HEK293 (cell line): ENCODE measurements at regions not wholly inside any gene's neighbourhood (a gene's known extent, or its start where the extent isn't known, plus 50 kb on each side); places are given as distances from the start of the nearest gene placed in this dataset.

ENCODE experiments used
- CTCF ChIA-PET: fragments of 350-600 bp; formaldehyde crosslinking; extraction: SDS; loops from one replicate; lab custom pipeline; 2021; ENCODE audit warnings: antibody characterized with exemption; lab: Yijun Ruan, JAX
- POLR2A ChIA-PET: fragments of 300-600 bp; formaldehyde crosslinking; extraction: SDS; loops from one replicate; lab custom pipeline; 2020; ENCODE audit warnings: antibody characterized with exemption, inconsistent platforms; lab: Yijun Ruan, JAX
- H3K27ac ChIP-seq: fragments of 200-500 bp; sonication (Bioruptor generic); 2 replicates; pipeline ENCODE4 v1.5.1; 2014; ENCODE audit warnings: low read depth, low read length, control low read depth, inconsistent platforms; ENCODE audit errors: extremely low read depth
- H3K36me3 ChIP-seq, 2 experiments: fragments of 200-500 bp in 1 of 2; sonication (Bioruptor generic) in 1 of 2; 1 replicate in 1 of 2; 2 replicates in 1 of 2; pipeline ENCODE4 v1.5.1; 2014 to 2017; ENCODE audit warnings: inconsistent platforms in 2 of 2, low read length in 2 of 2; ENCODE audit not compliant: control insufficient read depth in 2 of 2, insufficient read depth in 1 of 2
- H3K4me1 ChIP-seq: fragments of 200-500 bp; sonication (Bioruptor generic); 2 replicates; pipeline ENCODE4 v1.5.1; 2014; ENCODE audit warnings: mild to moderate bottlenecking, low read length, inconsistent platforms; ENCODE audit not compliant: control insufficient read depth, insufficient read depth
- H3K4me3 ChIP-seq: 2 replicates; pipeline ENCODE4 v1.5.1; 2011; ENCODE audit warnings: low read depth, mild to moderate bottlenecking, control low read depth, low read length, moderate library complexity
- H3K9me3 ChIP-seq: fragments of 200-500 bp; sonication (Bioruptor generic); 2 replicates; pipeline ENCODE4 v1.5.1; 2014; ENCODE audit warnings: low read depth, low read length, inconsistent platforms; ENCODE audit not compliant: control insufficient read depth, insufficient read depth
- BCL11B ChIP-seq: fragments of 450-650 bp; formaldehyde crosslinking; IDR thresholded peaks from 2 replicates; pipeline ENCODE4 v1.5.1; 2016; ENCODE audit warnings: low read depth, missing biosample characterization, missing genetic modification characterization
- KLF7 ChIP-seq: fragments of 450-650 bp; formaldehyde crosslinking; IDR thresholded peaks from 2 replicates; pipeline ENCODE4 v1.5.1; 2016; ENCODE audit warnings: missing biosample characterization, missing genetic modification characterization, borderline replicate concordance
- OVOL3 ChIP-seq: fragments of 450-650 bp; formaldehyde crosslinking; IDR thresholded peaks from 2 replicates; pipeline ENCODE4 v1.5.1; 2016; ENCODE audit warnings: missing biosample characterization, missing genetic modification characterization
- REPIN1 ChIP-seq: fragments of 450-650 bp; formaldehyde crosslinking; IDR thresholded peaks from 2 replicates; pipeline ENCODE4 v1.5.1; 2017; ENCODE audit warnings: missing biosample characterization, missing genetic modification characterization, low read depth
- SP7 ChIP-seq: fragments of 450-650 bp; formaldehyde crosslinking; IDR thresholded peaks from 2 replicates; pipeline ENCODE4 v1.5.1; 2016; ENCODE audit warnings: missing biosample characterization, missing genetic modification characterization
- ZBTB1 ChIP-seq: fragments of 450-650 bp; formaldehyde crosslinking; IDR thresholded peaks from 2 replicates; pipeline ENCODE4 v1.5.1; 2016; ENCODE audit warnings: missing biosample characterization, missing genetic modification characterization
- ZBTB20 ChIP-seq: fragments of 450-650 bp; formaldehyde crosslinking; IDR thresholded peaks from 2 replicates; pipeline ENCODE4 v1.5.1; 2016; ENCODE audit warnings: missing biosample characterization, missing genetic modification characterization
- ZNF112 ChIP-seq: fragments of 450-650 bp; formaldehyde crosslinking; IDR thresholded peaks from 2 replicates; pipeline ENCODE4 v1.5.0; 2017; ENCODE audit warnings: missing biosample characterization, missing genetic modification characterization
- ZNF146 ChIP-seq: fragments of 450-650 bp; formaldehyde crosslinking; IDR thresholded peaks from 2 replicates; pipeline ENCODE4 v1.5.1; 2016; ENCODE audit warnings: missing biosample characterization, missing genetic modification characterization
- ZNF248 ChIP-seq: fragments of 450-650 bp; formaldehyde crosslinking; IDR thresholded peaks from 2 replicates; pipeline ENCODE4 v1.5.1; 2017; ENCODE audit warnings: missing biosample characterization, missing genetic modification characterization
- ZNF335 ChIP-seq: fragments of 450-650 bp; formaldehyde crosslinking; conservative IDR thresholded peaks from 2 replicates; pipeline ENCODE4 v1.5.1; 2016; ENCODE audit warnings: missing biosample characterization, missing genetic modification characterization
- ZNF354C ChIP-seq: fragments of 450-650 bp; formaldehyde crosslinking; IDR thresholded peaks from 2 replicates; pipeline ENCODE4 v1.5.1; 2016; ENCODE audit warnings: missing biosample characterization, missing genetic modification characterization, low read depth, borderline replicate concordance
- ZNF366 ChIP-seq: fragments of 450-650 bp; formaldehyde crosslinking; conservative IDR thresholded peaks from 2 replicates; pipeline ENCODE4 v1.5.1; 2016; ENCODE audit warnings: missing biosample characterization, missing genetic modification characterization
- ZNF37A ChIP-seq: fragments of 450-650 bp; IDR thresholded peaks from 2 replicates; pipeline ENCODE4 v1.5.1; 2018; ENCODE audit warnings: missing biosample characterization, missing genetic modification characterization
- ZNF501 ChIP-seq: fragments of 450-650 bp; formaldehyde crosslinking; IDR thresholded peaks from 2 replicates; pipeline ENCODE4 v1.5.1; 2016; ENCODE audit warnings: missing biosample characterization, missing genetic modification characterization
- ZNF510 ChIP-seq: fragments of 450-650 bp; formaldehyde crosslinking; IDR thresholded peaks from 2 replicates; pipeline ENCODE4 v1.5.1; 2018; ENCODE audit warnings: mild to moderate bottlenecking, missing genetic modification characterization, missing biosample characterization; ENCODE audit not compliant: insufficient replicate concordance
- ZNF623 ChIP-seq: fragments of 450-650 bp; formaldehyde crosslinking; IDR thresholded peaks from 2 replicates; pipeline ENCODE4 v1.5.1; 2016; ENCODE audit warnings: missing biosample characterization, missing genetic modification characterization
- ZNF624 ChIP-seq: fragments of 450-650 bp; formaldehyde crosslinking; IDR thresholded peaks from 2 replicates; pipeline ENCODE4 v1.5.1; 2017; ENCODE audit warnings: missing biosample characterization, missing genetic modification characterization
- ZNF768 ChIP-seq: fragments of 450-650 bp; formaldehyde crosslinking; IDR thresholded peaks from 2 replicates; pipeline ENCODE4 v1.5.1; 2018; ENCODE audit warnings: missing biosample characterization, mild to moderate bottlenecking, missing genetic modification characterization
- ZSCAN16 ChIP-seq: fragments of 450-650 bp; formaldehyde crosslinking; IDR thresholded peaks from 2 replicates; pipeline ENCODE4 v1.5.1; 2016; ENCODE audit warnings: missing biosample characterization, missing genetic modification characterization
- ZSCAN23 ChIP-seq: fragments of 450-650 bp; formaldehyde crosslinking; IDR thresholded peaks from 2 replicates; pipeline ENCODE4 v1.5.1; 2016; ENCODE audit warnings: missing biosample characterization, missing genetic modification characterization
- TF ChIP-seq, protein P1 (sequence below): fragments of 450-650 bp; formaldehyde crosslinking; IDR thresholded peaks from 2 replicates; pipeline ENCODE4 v1.5.1; 2017; ENCODE audit warnings: missing biosample characterization, missing genetic modification characterization
- TF ChIP-seq, protein P2 (sequence below): fragments of 450-650 bp; formaldehyde crosslinking; IDR thresholded peaks from 2 replicates; pipeline ENCODE4 v1.5.1; 2016; ENCODE audit warnings: missing biosample characterization, missing genetic modification characterization, low read depth
- TF ChIP-seq, protein P3 (sequence below): fragments of 450-650 bp; formaldehyde crosslinking; IDR thresholded peaks from 2 replicates; pipeline ENCODE4 v1.5.1; 2016; ENCODE audit warnings: missing biosample characterization, missing genetic modification characterization
- TF ChIP-seq, protein P4 (sequence below): fragments of 450-650 bp; formaldehyde crosslinking; IDR thresholded peaks from 2 replicates; pipeline ENCODE4 v1.5.1; 2016; ENCODE audit warnings: missing biosample characterization, missing genetic modification characterization
- TF ChIP-seq, protein P5 (sequence below): fragments of 450-650 bp; formaldehyde crosslinking; IDR thresholded peaks from 2 replicates; pipeline ENCODE4 v1.5.1; 2016; ENCODE audit warnings: missing biosample characterization, missing genetic modification characterization

DNA sequence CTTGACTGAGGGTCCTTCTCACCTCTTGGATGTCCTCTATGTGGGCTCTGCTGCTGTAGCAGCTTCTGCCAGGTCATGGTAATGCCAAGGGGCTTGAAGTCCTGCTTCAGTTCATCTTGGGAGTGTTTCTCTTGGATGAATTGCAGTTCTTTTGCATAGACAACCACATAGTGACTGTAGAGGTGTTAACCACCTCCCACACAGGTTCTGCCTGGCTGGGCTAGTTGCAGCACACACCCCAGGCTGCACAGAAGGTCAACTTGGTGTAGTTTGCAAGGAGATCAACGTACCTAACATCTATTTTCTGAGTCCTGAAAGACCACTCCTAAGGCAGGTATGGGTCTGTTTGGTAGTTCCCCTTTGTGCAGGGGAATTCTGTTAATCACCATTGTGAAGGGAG lies 108.1 kb downstream of the ADCYAP1 start:
- ChIA-PET POLR2A (no interaction called here), CTCF (no interaction called here)
- Histone ChIP-seq H3K27ac (no peak overlapping the region), H3K4me1 (no peaks in the 10 kb centered on the region), H3K36me3 (no peaks in the 10 kb centered on the region), H3K4me3 (no peak overlapping the region), H3K9me3 (no peaks in the 10 kb centered on the region)
- TF ChIP-seq OVOL3 (tag by site-specific recombination) (no peak), ZNF335 (tag by site-specific recombination) (no peak), ZSCAN16 (tag by site-specific recombination) (no peak), ZNF623 (no peak), ZBTB1 (no peak), ZNF624 (tag by site-specific recombination) (no peak), ZNF37A (tag by site-specific recombination) (no peak), ZNF768 (tag by site-specific recombination) (no peak), ZNF366 (tag by site-specific recombination) (no peak), BCL11B (tag by site-specific recombination) (no peak), ZNF248 (tag by site-specific recombination) (no peak)
- TF ChIP-seq, protein P1, sequence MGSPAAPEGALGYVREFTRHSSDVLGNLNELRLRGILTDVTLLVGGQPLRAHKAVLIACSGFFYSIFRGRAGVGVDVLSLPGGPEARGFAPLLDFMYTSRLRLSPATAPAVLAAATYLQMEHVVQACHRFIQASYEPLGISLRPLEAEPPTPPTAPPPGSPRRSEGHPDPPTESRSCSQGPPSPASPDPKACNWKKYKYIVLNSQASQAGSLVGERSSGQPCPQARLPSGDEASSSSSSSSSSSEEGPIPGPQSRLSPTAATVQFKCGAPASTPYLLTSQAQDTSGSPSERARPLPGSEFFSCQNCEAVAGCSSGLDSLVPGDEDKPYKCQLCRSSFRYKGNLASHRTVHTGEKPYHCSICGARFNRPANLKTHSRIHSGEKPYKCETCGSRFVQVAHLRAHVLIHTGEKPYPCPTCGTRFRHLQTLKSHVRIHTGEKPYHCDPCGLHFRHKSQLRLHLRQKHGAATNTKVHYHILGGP, result no peak
- TF ChIP-seq, protein P2, sequence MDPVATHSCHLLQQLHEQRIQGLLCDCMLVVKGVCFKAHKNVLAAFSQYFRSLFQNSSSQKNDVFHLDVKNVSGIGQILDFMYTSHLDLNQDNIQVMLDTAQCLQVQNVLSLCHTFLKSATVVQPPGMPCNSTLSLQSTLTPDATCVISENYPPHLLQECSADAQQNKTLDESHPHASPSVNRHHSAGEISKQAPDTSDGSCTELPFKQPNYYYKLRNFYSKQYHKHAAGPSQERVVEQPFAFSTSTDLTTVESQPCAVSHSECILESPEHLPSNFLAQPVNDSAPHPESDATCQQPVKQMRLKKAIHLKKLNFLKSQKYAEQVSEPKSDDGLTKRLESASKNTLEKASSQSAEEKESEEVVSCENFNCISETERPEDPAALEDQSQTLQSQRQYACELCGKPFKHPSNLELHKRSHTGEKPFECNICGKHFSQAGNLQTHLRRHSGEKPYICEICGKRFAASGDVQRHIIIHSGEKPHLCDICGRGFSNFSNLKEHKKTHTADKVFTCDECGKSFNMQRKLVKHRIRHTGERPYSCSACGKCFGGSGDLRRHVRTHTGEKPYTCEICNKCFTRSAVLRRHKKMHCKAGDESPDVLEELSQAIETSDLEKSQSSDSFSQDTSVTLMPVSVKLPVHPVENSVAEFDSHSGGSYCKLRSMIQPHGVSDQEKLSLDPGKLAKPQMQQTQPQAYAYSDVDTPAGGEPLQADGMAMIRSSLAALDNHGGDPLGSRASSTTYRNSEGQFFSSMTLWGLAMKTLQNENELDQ (tag by site-specific recombination), result no peak

DNA sequence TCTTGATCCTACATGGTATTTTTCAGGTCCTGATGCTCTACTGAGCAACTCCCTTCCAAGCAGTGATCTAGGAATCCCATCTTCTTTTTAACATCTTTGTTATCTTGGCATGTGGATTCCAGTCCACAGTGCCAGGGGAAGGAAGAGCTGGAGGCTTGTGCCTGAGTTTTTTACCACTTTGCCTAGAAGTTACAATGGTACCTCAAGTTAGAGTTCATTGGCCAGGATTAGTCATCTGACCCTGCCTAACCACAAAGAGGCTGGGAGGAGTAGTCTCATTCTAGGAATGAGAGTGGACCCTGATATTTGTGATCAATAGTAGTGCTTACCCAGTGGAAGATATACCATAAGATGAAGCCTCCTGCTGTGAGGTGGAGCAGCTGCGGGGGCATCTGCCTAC lies 109.3 kb downstream of the ADCYAP1 start:
- TF ChIP-seq, protein P3, sequence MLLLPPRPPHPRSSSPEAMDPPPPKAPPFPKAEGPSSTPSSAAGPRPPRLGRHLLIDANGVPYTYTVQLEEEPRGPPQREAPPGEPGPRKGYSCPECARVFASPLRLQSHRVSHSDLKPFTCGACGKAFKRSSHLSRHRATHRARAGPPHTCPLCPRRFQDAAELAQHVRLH (tag by site-specific recombination), result no peak
- TF ChIP-seq ZSCAN23 (tag by site-specific recombination) (no peak), SP7 (tag by site-specific recombination) (no peak)
- TF ChIP-seq, protein P4, sequence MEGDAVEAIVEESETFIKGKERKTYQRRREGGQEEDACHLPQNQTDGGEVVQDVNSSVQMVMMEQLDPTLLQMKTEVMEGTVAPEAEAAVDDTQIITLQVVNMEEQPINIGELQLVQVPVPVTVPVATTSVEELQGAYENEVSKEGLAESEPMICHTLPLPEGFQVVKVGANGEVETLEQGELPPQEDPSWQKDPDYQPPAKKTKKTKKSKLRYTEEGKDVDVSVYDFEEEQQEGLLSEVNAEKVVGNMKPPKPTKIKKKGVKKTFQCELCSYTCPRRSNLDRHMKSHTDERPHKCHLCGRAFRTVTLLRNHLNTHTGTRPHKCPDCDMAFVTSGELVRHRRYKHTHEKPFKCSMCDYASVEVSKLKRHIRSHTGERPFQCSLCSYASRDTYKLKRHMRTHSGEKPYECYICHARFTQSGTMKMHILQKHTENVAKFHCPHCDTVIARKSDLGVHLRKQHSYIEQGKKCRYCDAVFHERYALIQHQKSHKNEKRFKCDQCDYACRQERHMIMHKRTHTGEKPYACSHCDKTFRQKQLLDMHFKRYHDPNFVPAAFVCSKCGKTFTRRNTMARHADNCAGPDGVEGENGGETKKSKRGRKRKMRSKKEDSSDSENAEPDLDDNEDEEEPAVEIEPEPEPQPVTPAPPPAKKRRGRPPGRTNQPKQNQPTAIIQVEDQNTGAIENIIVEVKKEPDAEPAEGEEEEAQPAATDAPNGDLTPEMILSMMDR, result no peak
- POLR2A ChIA-PET, result no interaction called here
- no peaks in the 10 kb centered on the region for H3K36me3 ChIP-seq
- no peak overlapping the region for H3K4me3 ChIP-seq
- CTCF ChIA-PET, result interaction anchor here (0.7 to 1.0 kb wide), 5 partner anchors 44 to 1273 kb away, joined by 3 to 4 read pairs (median 4); partner anchors contain the start of gene ADCYAP1
- no peaks in the 10 kb centered on the region; the same call in 1 of the 2 replicates for H3K4me1 ChIP-seq
- no peak overlapping the region for H3K27ac ChIP-seq
- H3K9me3 ChIP-seq, result no peaks in the 10 kb centered on the region

DNA sequence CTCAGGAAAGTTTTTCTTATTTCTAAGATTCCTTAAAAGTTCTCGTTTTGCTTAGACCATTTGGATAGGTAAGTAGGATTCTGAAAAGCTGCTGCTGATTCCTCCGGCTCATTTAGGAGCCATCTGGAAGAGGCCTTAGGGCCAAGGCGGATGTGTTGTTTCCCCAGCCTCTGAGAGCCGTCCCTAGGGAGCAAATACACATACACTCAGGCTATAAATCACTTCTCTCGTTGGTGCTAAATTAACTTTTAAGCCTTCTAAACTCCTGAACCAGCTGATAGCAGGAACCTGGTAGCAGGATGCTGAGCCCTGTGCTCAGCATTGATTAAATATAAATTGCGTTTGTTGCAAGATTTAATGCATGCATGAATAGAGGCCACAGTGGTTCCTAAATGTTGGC lies 109.8 kb downstream of the ADCYAP1 start:
- Histone ChIP-seq H3K4me3 (no peak overlapping the region), H3K36me3 (no peaks in the 10 kb centered on the region), H3K4me1 (no peaks in the 10 kb centered on the region; the same call in 1 of the 2 replicates), H3K9me3 (no peaks in the 10 kb centered on the region), H3K27ac (no peak overlapping the region)
- CTCF ChIA-PET, result interaction anchor here (0.7 to 1.1 kb wide), 2 partner anchors 8 to 110 kb away, joined by 3 to 4 read pairs; partner anchors contain the start of gene ADCYAP1
- POLR2A ChIA-PET, result no interaction called here
- no peak for TF ChIP-seq ZNF354C
- no peak for TF ChIP-seq REPIN1
- TF ChIP-seq ZBTB20 (tag by site-specific recombination), result no peak
- TF ChIP-seq, protein P5, sequence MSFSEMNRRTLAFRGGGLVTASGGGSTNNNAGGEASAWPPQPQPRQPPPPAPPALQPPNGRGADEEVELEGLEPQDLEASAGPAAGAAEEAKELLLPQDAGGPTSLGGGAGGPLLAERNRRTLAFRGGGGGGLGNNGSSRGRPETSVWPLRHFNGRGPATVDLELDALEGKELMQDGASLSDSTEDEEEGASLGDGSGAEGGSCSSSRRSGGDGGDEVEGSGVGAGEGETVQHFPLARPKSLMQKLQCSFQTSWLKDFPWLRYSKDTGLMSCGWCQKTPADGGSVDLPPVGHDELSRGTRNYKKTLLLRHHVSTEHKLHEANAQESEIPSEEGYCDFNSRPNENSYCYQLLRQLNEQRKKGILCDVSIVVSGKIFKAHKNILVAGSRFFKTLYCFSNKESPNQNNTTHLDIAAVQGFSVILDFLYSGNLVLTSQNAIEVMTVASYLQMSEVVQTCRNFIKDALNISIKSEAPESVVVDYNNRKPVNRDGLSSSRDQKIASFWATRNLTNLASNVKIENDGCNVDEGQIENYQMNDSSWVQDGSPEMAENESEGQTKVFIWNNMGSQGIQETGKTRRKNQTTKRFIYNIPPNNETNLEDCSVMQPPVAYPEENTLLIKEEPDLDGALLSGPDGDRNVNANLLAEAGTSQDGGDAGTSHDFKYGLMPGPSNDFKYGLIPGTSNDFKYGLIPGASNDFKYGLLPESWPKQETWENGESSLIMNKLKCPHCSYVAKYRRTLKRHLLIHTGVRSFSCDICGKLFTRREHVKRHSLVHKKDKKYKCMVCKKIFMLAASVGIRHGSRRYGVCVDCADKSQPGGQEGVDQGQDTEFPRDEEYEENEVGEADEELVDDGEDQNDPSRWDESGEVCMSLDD (tag by site-specific recombination), result no peak
- no peak for TF ChIP-seq ZNF112 (tag by site-specific recombination)
- TF ChIP-seq KLF7 (tag by site-specific recombination), result no peak
- no peak for TF ChIP-seq ZNF510
- no peak for TF ChIP-seq ZNF501 (tag by site-specific recombination)
- no peak for TF ChIP-seq ZNF146 (tag by site-specific recombination)
